Tibial nerve (tissue), 4 donors: ENCODE measurements at regions not wholly inside any gene's neighbourhood (a gene's known extent, or its start where the extent isn't known, plus 50 kb on each side); places are given as distances from the start of the nearest gene placed in this dataset.

Experiments used
- CTCF ChIP-seq, 5 experiments: fragments of 200-600 bp in 3 of 5; fragments of 450-650 bp in 2 of 5; sonication (generic) in 3 of 5; IDR thresholded peaks; one replicate each; pipeline ENCODE4 v1.5.1; 2016 to 2019; ENCODE audit warnings: antibody characterized with exemption in 5 of 5, mild to moderate bottlenecking in 3 of 5, moderate library complexity in 2 of 5
- EP300 ChIP-seq, 2 donors: sonication (generic); formaldehyde crosslinking; IDR thresholded peaks; one replicate each; pipeline ENCODE4 v1.6.1; 2017; ENCODE audit warnings: antibody characterized with exemption in 2 of 2, mild to moderate bottlenecking in 1 of 2
- POLR2A ChIP-seq, 2 donors: fragments of 450-650 bp; IDR thresholded peaks; one replicate each; pipeline ENCODE4 v1.6.1; 2017; ENCODE audit warnings: antibody characterized with exemption in 2 of 2, mild to moderate bottlenecking in 2 of 2, moderate library complexity in 2 of 2

- TF ChIP-seq EP300 (IDR thresholded peaks at IDR 0.05) (no peak), POLR2A (IDR thresholded peaks at IDR 0.05) (no peak), CTCF (IDR thresholded peaks at IDR 0.05) (no peak)
Observed at GRCh38 chr5:143730112-143730801, 81.7 kb upstream of the HMHB1 start.
